Neuronal stem cell (in vitro differentiated cells): ENCODE measurements at regions not wholly inside any gene's neighbourhood (a gene's known extent, or its start where the extent isn't known, plus 50 kb on each side); places are given as distances from the start of the nearest gene placed in this dataset.

Experiments
- DNase-seq: peaks from one replicate; pipeline ENCODE4 v3.0.0-alpha.2; 2013; ENCODE audit warnings: low spot score
- H2AFZ ChIP-seq: one replicate; pipeline ENCODE4 v1.6.1; 2013; ENCODE audit warnings: mild to moderate bottlenecking, low read length, inconsistent platforms
- H2AK5ac ChIP-seq: 2 replicates; pipeline ENCODE4 v1.6.1; 2013; ENCODE audit warnings: low read depth, mild to moderate bottlenecking, inconsistent platforms, low read length, moderate library complexity, mixed read lengths
- H2BK120ac ChIP-seq: 2 replicates; pipeline ENCODE4 v1.6.1; 2013; ENCODE audit warnings: low read depth, mild to moderate bottlenecking, inconsistent platforms, low read length, moderate library complexity, mixed read lengths
- H2BK12ac ChIP-seq: one replicate; pipeline ENCODE4 v1.6.1; 2013; ENCODE audit warnings: low read length, inconsistent platforms
- H2BK15ac ChIP-seq: 2 replicates; pipeline ENCODE4 v1.6.1; 2013; ENCODE audit warnings: mild to moderate bottlenecking, low read length, inconsistent platforms, mixed read lengths
- H2BK5ac ChIP-seq: one replicate; pipeline ENCODE4 v1.6.1; 2013; ENCODE audit warnings: inconsistent platforms, mild to moderate bottlenecking, low read length, moderate library complexity
- H3K14ac ChIP-seq: one replicate; pipeline ENCODE4 v1.6.1; 2013; ENCODE audit warnings: low read length, inconsistent platforms
- H3K18ac ChIP-seq: 2 replicates; pipeline ENCODE4 v1.6.1; 2013; ENCODE audit warnings: low read length, inconsistent platforms
- H3K23ac ChIP-seq: 2 replicates; pipeline ENCODE4 v1.6.1; 2013; ENCODE audit warnings: low read depth, mild to moderate bottlenecking, mixed read lengths, low read length, inconsistent platforms; ENCODE audit not compliant: poor library complexity
- H3K27ac ChIP-seq: replicated peaks from 3 replicates; pipeline ENCODE4 v1.5.1; 2013; ENCODE audit warnings: low read length, inconsistent platforms
- H3K27me3 ChIP-seq, 3 experiments: 2 replicates each; pipeline ENCODE4 v1.6.1; 2013; ENCODE audit warnings: low read length in 3 of 3, mild to moderate bottlenecking in 2 of 3, inconsistent platforms in 1 of 3, low read depth in 1 of 3, mixed read lengths in 1 of 3, moderate library complexity in 1 of 3; ENCODE audit not compliant: control insufficient read depth in 3 of 3, insufficient read depth in 3 of 3
- H3K36me3 ChIP-seq, 2 donors: replicated peaks in 1 of 2; 2 replicates each; pipeline ENCODE4 v1.6.1; 2013; ENCODE audit warnings: low read length in 2 of 2; ENCODE audit not compliant: control insufficient read depth in 2 of 2, insufficient read depth in 2 of 2
- H3K4ac ChIP-seq: 2 replicates; pipeline ENCODE4 v1.6.1; 2013; ENCODE audit warnings: inconsistent platforms, mild to moderate bottlenecking, low read length, moderate library complexity
- H3K4me1 ChIP-seq, 2 donors: 1 replicate in 1 of 2; 2 replicates in 1 of 2; pipeline ENCODE4 v1.6.1; 2013; ENCODE audit warnings: low read length in 2 of 2, low read depth in 1 of 2; ENCODE audit not compliant: control insufficient read depth in 2 of 2, insufficient read depth in 1 of 2
- H3K4me2 ChIP-seq: one replicate; pipeline ENCODE4 v1.6.1; 2013; ENCODE audit warnings: mild to moderate bottlenecking, low read length, inconsistent platforms; ENCODE audit not compliant: insufficient read depth, poor library complexity, severe bottlenecking
- H3K4me3 ChIP-seq, 2 donors: 2 replicates each; pipeline ENCODE4 v1.5.1; 2013; ENCODE audit warnings: low read length in 2 of 2, mild to moderate bottlenecking in 2 of 2, inconsistent platforms in 1 of 2, moderate library complexity in 1 of 2
- H3K79me1 ChIP-seq: one replicate; pipeline ENCODE4 v1.6.1; 2013; ENCODE audit warnings: low read depth, mild to moderate bottlenecking, inconsistent platforms, low read length, moderate library complexity
- H3K9ac ChIP-seq: one replicate; pipeline ENCODE4 v1.6.1; 2013; ENCODE audit warnings: mild to moderate bottlenecking, low read depth, low read length, inconsistent platforms; ENCODE audit not compliant: poor library complexity
- H3K9me3 ChIP-seq, 2 donors: replicated peaks in 1 of 2; 2 replicates each; pipeline versions ENCODE3 to v1.6.1; 2013; ENCODE audit warnings: low read length in 2 of 2, mild to moderate bottlenecking in 2 of 2, inconsistent platforms in 1 of 2, low read depth in 1 of 2, mixed read lengths in 1 of 2, moderate library complexity in 1 of 2; ENCODE audit not compliant: control insufficient read depth in 2 of 2, insufficient read depth in 1 of 2
- H4K8ac ChIP-seq: one replicate; pipeline ENCODE4 v1.6.1; 2013; ENCODE audit warnings: low read depth, mild to moderate bottlenecking, inconsistent platforms, low read length, moderate library complexity
- H4K91ac ChIP-seq: one replicate; pipeline ENCODE4 v1.6.1; 2013; ENCODE audit warnings: low read length, low read depth, mild to moderate bottlenecking, inconsistent platforms; ENCODE audit not compliant: poor library complexity
- WGBS, 2 donors: extraction: QIAGEN DNeasy Blood & Tissue Kit; methylation state at CpG; one replicate each; pipeline ENCODE4 v1.1.7; 2013; ENCODE audit warnings: missing lambda C conversion rate in 2 of 2, mixed read lengths in 1 of 2; ENCODE audit not compliant: insufficient read length in 2 of 2, insufficient replicate concordance in 1 of 2; ENCODE audit errors: extremely low coverage in 2 of 2; 5-methylcytosine and 5-hydroxymethylcytosine counted together

- H4K91ac ChIP-seq, result no peak overlapping the region
- H3K4me3 ChIP-seq, result no peak overlapping the region
- no peak overlapping the region for H3K9ac ChIP-seq
- WGBS, 2 donors, result no CpG with 5 or more reads among the region's 1 CpG
- H2BK12ac ChIP-seq, result no peak overlapping the region
- no peak overlapping the region for H2AK5ac ChIP-seq
- no peak overlapping the region for H2BK120ac ChIP-seq
- no peak overlapping the region for H3K27ac ChIP-seq
- no peak overlapping the region for H3K23ac ChIP-seq
- no peaks in the 10 kb centered on the region for H3K27me3 ChIP-seq
- DNase-seq, result no peak
- no peak overlapping the region for H2BK15ac ChIP-seq
- H3K14ac ChIP-seq, result no peak overlapping the region
- H3K9me3 ChIP-seq, result no peaks in the 10 kb centered on the region
- no peak overlapping the region for H3K18ac ChIP-seq
- no peak overlapping the region for H2AFZ ChIP-seq
- no peak overlapping the region for H4K8ac ChIP-seq
- no peak overlapping the region for H3K4ac ChIP-seq
- H3K79me1 ChIP-seq, result no peaks in the 10 kb centered on the region
- no peak overlapping the region for H3K4me2 ChIP-seq
- no peaks in the 10 kb centered on the region for H3K36me3 ChIP-seq
- H3K4me1 ChIP-seq, result no peaks in the 10 kb centered on the region
- no peak overlapping the region for H2BK5ac ChIP-seq
These were observed 472.5 kb downstream of the EPM2A start for GRCh38 chr6:145262771-145263170.

- no peak overlapping the region for H2BK120ac ChIP-seq
- no peak overlapping the region for H2AK5ac ChIP-seq
- H3K79me1 ChIP-seq, result no peaks in the 10 kb centered on the region
- H3K4ac ChIP-seq, result no peak overlapping the region
- H2BK12ac ChIP-seq, result no peak overlapping the region
- no peak overlapping the region for H4K91ac ChIP-seq
- H3K27me3 ChIP-seq, result no peaks in the 10 kb centered on the region
- no peak overlapping the region for H3K18ac ChIP-seq
- H4K8ac ChIP-seq, result no peak overlapping the region
- H3K9me3 ChIP-seq, result no peaks in the 10 kb centered on the region
- no peak overlapping the region for H2BK5ac ChIP-seq
- no peak overlapping the region for H3K27ac ChIP-seq
- no peak for DNase-seq
- no peak overlapping the region for H3K14ac ChIP-seq
- no peak overlapping the region for H3K4me3 ChIP-seq
- no peak overlapping the region for H2AFZ ChIP-seq
- H3K4me2 ChIP-seq, result no peak overlapping the region
- H3K4me1 ChIP-seq, result no peaks in the 10 kb centered on the region
- H3K23ac ChIP-seq, result no peak overlapping the region
- H3K36me3 ChIP-seq, result no peaks in the 10 kb centered on the region
- no peak overlapping the region for H2BK15ac ChIP-seq
- no CpG with 5 or more reads among the region's 5 CpGs for WGBS, 2 donors
- no peak overlapping the region for H3K9ac ChIP-seq
These were observed 471.5 kb downstream of the EPM2A start for GRCh38 chr6:145263778-145264211.

GRCh38 chr6:145266432-145267075 is 468.8 kb downstream of the EPM2A start:
- H3K23ac ChIP-seq, result no peak overlapping the region
- DNase-seq, result no peak
- H2AFZ ChIP-seq, result no peak overlapping the region
- no peak overlapping the region for H3K9ac ChIP-seq
- no peaks in the 10 kb centered on the region for H3K4me1 ChIP-seq
- no peak overlapping the region for H3K4me3 ChIP-seq
- WGBS, 2 donors, result no CpG with 5 or more reads among the region's 6 CpGs
- H4K91ac ChIP-seq, result no peak overlapping the region
- H3K18ac ChIP-seq, result no peak overlapping the region
- H3K36me3 ChIP-seq, result no peaks in the 10 kb centered on the region
- H3K4me2 ChIP-seq, result no peak overlapping the region
- no peak overlapping the region for H2BK12ac ChIP-seq
- H3K4ac ChIP-seq, result no peak overlapping the region
- no peaks in the 10 kb centered on the region for H3K9me3 ChIP-seq
- no peak overlapping the region for H2BK15ac ChIP-seq
- no peak overlapping the region for H3K14ac ChIP-seq
- no peaks in the 10 kb centered on the region for H3K79me1 ChIP-seq
- H4K8ac ChIP-seq, result no peak overlapping the region
- H3K27me3 ChIP-seq, result no peaks in the 10 kb centered on the region
- H3K27ac ChIP-seq, result no peak overlapping the region
- no peak overlapping the region for H2BK5ac ChIP-seq
- no peak overlapping the region for H2AK5ac ChIP-seq
- H2BK120ac ChIP-seq, result no peak overlapping the region

- H3K4me3 ChIP-seq, result no peak overlapping the region
- H3K27ac ChIP-seq, result no peak overlapping the region
- no peak for DNase-seq
- no peaks in the 10 kb centered on the region for H3K36me3 ChIP-seq
- no peaks in the 10 kb centered on the region for H3K9me3 ChIP-seq
- H3K4me1 ChIP-seq, result no peaks in the 10 kb centered on the region
- H2BK120ac ChIP-seq, result no peak overlapping the region
- no peak overlapping the region for H3K18ac ChIP-seq
- no peaks in the 10 kb centered on the region for H3K79me1 ChIP-seq
- no peak overlapping the region for H2BK12ac ChIP-seq
- H4K91ac ChIP-seq, result no peak overlapping the region
- no peak overlapping the region for H4K8ac ChIP-seq
- WGBS, 2 donors, result no CpG with 5 or more reads among the region's 5 CpGs
- H3K4me2 ChIP-seq, result no peak overlapping the region
- no peak overlapping the region for H3K14ac ChIP-seq
- no peak overlapping the region for H3K9ac ChIP-seq
- H2AK5ac ChIP-seq, result no peak overlapping the region
- no peak overlapping the region for H3K4ac ChIP-seq
- no peak overlapping the region for H2AFZ ChIP-seq
- H3K27me3 ChIP-seq, result no peaks in the 10 kb centered on the region
- H2BK15ac ChIP-seq, result no peak overlapping the region
- H3K23ac ChIP-seq, result no peak overlapping the region
- H2BK5ac ChIP-seq, result no peak overlapping the region
These were observed 468.0 kb downstream of the EPM2A start for GRCh38 chr6:145267076-145267867.
